HG02798 (cell line): ENCODE measurements at regions not wholly inside any gene's neighbourhood (a gene's known extent, or its start where the extent isn't known, plus 50 kb on each side); places are given as distances from the start of the nearest gene placed in this dataset.

ENCODE experiments used
- ATAC-seq: cut with Tn5 transposase; IDR thresholded peaks from one replicate; pipeline ENCODE4 v1.9.1; 2021; ENCODE audit warnings: mild to moderate bottlenecking; ENCODE audit not compliant: unreplicated experiment, poor library complexity

DNA sequence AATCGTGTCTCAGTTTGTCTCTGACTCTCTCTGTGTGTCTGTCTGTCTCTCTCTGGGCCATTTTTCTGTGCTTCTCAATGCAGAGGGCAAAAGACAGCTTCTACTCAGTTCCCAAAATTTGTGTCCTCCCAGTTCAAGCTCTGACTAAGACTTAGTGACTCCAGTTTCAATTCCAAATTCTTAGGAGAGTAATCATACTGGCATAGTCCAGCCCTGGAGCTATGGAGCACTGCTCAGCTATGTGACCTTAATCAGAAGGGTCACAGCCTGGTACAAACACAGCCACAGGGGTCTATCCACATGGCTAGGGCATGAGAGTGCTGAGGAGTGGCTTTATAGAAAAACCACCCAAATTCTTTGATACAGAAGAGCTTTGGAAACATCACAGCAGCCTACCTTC lies 91.9 kb downstream of the FOXF2 start:
- no peak for ATAC-seq

DNA sequence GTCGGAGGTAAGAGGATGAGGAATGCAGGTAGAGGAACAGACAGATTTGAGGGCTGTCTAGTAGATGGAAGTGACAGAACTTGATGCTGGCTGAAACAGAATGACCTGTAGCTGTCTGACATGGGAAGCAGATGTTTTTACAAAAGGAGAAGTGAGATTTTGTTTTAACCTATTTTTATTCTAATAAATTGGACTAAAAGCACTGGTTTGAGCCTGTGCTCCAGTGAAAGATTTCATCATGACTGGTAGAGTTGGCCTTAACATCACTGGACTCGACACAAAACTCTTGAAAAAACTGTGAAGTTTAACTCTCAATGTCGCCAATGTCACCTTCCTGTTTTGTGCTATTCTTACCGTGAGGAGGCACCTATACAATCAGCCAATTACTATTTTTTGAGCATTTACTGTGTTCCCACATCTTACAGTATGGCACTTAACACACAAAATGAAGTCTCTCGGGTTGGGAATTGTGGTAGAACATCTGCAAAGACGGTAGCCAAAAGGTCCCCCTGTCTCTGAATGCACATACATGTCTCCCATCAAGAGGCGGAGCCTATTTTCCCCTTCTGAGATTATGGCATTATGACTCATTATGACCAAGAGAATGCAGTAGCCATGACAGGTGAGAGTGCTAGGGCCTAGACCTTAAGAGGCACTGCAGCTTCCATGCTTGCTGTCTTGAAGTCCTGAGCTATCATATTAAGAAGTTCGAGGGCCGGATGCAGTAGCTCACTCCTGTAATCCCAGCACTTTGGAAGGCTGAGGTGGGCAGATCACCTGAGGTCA lies 93.2 kb downstream of the FOXF2 start:
- peak; percentile 74 for ATAC-seq

DNA sequence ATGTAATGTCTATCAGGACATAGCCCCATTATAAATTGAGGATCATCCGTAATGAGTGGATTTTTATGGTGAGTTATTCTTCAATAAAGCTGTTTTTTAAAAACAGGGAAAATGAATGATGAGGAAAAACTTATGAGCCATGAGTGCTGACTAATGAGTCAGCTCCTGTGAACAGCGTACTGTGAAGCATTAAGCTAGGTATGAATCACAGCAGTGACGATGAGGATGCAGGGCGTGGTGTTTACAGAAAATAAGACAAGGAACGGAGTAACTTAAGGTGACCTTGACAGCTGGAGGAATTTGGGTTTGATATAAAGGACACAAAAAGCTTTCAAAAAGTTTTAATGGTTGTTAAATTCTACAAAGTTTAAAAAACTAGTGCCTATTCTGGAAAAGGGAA lies 96.3 kb downstream of the FOXF2 start:
- no peak for ATAC-seq

DNA sequence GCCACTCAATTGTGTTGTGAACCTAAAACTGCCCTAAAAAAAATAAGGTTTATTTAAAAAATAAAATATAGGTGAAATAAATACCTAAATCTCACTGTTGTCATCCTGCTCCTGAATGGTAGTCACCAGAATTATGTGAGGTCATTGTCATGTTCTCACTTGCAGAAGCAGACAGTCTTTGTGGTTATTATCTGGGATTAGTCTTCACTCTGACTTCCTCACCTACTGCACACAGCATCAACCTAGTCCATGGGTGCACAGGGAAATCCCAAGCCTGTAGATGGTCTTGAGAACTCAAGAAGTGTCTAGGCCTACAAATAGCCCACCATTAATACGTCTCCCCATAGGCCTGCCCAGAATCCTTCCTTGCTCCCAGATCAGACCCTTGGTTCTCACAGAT lies 97.0 kb downstream of the FOXF2 start:
- ATAC-seq = no peak

DNA sequence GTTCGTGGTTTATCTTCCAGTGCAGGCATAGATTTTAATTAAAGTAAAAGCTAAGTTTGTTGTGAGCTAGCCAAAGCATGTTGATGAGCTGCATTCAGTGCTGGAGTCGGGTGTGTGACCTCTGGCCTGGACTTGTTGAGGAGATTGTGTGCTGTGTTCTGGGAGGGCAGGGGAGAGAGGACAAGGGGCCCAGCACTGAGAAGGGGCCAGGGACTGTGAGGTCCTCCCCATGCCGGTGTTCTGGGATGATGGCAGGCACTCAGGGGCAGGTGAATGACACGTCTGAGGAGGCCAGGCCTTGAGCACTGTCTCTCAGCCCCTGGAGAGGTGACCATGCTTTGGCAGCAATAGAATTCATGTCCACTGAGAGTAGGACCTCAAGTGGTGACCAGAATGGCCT lies 97.9 kb downstream of the FOXF2 start:
- no peak for ATAC-seq

DNA sequence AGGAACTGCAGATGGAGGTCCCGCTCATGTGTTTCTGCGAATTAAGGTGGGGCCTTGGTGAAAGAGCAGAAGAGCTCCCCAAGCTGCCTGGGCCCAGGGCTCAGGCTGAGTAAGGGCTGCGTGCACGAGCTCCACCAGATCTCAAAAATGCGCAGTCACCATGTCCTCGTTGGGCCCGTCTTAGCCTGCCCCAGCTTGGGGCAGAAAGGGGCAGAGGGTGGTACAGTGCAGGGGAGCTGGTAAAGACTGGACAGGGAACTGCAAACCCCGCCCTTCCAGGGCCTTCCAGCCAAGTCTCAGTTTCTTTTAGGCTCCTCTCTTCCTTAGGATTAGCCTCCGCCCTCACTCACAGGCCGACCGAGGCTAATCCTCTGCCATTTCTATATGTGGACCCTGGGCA lies 101.6 kb downstream of the FOXF2 start:
- ATAC-seq = no peak

DNA sequence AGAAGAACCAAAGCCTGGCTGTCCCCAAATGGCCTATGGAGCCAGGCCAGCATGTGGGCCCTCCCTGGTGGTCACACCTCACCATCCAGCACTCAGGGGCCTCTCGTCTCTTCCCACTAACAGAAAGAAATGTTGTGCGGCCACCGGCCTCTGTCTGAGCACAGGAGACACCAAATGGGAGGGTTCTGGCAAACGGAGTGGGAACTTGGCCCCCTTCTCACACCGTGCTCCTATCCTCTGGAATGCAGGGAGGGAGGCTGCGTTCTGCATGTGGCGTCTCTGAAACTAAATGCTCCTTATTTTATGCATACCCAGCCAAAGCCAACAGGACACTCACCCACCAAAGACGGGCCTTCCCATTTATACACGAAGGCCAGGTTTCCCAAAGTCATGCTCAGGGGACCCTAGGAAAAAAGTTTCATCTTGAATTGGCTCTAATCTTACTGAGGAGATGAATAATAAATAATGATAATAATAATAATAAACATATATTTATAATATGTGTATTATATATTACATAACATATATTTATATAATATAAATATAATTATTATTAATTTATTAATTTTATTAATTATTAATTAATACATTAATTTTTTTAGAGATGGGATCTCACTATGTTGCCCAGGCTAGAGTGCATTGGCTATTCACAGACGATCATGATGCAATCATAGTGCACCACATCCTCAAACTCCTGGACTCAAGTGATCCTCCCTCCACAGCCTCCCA lies 102.4 kb downstream of the FOXF2 start:
- ATAC-seq = no peak

DNA sequence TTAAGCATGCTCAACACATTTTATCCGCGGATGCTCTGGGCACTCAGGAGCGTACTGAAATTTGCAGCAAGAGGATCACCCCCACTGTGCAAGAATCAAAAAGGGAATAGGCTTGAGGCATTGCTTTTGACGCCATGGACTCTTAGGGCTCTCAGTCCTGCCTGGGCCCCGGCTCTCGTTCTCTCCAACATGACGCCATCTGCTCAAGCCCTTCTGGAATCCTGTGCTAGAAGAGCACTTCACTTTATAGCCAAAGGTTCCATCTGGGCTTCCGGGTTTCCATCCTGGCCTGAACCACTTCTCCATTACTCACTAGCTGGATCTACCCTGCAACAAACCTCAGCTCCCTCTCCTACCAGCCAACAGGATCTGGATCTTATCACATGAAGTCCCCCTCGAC lies 105.3 kb downstream of the FOXF2 start:
- no peak for ATAC-seq

DNA sequence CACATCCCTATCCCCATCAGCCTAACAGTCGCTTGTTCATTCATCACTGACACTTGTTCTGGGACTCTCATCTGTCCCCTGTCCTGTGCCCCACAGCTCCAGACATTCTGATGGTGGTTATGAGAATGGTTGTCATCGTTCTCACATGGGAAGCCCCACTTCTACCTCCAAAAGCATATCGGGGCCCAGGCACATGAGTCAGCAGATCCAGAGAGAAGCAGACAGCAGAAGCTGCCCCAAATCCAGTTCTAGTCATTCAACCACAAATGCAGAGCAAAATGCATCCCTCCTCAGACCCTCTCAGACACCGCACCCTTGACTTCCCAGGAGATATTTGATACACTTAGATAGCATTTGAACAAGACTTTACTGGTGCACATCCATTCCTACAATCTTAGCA lies 106.0 kb downstream of the FOXF2 start:
- ATAC-seq = no peak

DNA sequence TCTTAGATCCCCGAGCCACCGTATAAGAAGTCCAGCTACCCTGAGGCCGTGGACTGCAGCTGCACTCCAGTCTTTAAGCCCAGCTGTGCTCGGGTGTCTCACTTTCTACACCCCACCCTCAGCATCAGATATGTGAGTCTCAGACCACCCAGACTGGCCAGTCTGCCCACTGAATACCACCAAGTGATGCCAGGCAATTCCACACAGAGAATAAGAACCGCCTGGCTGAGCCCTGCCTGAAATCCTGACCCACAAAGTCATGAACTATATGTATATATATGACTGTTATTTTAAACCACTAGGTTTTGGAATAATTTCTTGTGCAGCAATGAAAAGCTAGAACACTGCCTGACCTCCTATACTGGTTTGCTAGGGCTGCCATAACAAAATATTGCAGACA lies 106.7 kb downstream of the FOXF2 start:
- no peak for ATAC-seq

DNA sequence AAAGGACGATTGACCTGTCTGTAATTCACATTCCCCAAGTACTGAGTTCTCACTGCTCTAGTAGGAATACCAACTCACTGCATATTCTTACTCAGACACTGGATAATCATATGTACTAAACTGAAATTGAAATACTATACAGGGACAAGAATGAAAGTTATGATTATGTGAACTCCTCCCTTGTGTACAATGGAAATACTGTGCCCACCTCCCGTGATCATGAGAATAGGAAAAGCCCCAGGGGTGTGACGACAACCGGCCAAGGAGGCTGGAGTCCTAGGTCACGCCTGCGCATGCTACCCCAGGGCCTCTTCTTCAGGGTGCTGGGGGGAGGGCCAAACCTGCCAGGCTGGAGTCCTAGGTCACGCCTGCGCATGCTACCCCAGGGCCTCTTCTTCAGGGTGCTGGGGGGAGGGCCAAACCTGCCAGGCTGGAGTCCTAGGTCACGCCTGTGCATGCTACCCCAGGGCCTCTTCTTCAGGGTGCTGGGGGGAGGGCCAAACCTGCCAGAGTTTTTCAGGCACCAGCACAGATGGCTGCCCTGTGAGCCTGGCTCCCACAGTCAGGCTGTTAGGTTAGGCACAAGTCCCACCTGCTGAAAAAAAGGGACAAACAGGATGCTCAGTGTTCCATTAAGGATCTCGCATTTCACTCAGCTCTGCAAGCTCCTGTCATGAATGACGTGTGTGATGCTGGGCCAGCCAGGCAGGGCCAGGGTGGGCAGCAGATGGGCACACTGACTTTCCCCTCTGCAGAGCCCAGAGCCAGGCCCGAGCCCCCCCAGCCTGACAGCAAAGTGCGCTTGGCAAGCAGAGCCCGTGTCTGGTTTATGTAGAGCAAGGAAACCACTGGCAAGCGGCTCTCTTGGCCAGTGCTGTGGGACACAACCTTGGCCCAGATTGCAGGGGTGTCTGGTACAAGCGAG lies 107.7 kb downstream of the FOXF2 start:
- no peak for ATAC-seq

DNA sequence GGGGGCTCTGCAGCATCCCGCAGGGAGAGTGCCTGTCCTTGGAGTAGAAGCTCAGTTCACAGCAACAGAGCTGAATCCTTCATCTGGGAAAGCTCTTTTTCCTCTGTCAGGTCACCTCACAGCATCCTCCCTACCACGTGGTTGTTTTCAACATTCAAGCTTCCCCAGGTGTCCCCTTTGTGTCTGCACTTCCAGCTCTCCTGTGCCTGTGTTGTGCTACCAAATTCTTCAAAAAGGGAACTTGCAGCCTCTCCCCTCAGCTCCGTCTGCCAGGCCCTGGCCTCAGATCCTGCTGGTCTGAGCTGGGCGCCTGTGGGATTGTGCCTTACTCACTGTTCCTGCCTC lies 108.4 kb downstream of the FOXF2 start:
- ATAC-seq = no peak

DNA sequence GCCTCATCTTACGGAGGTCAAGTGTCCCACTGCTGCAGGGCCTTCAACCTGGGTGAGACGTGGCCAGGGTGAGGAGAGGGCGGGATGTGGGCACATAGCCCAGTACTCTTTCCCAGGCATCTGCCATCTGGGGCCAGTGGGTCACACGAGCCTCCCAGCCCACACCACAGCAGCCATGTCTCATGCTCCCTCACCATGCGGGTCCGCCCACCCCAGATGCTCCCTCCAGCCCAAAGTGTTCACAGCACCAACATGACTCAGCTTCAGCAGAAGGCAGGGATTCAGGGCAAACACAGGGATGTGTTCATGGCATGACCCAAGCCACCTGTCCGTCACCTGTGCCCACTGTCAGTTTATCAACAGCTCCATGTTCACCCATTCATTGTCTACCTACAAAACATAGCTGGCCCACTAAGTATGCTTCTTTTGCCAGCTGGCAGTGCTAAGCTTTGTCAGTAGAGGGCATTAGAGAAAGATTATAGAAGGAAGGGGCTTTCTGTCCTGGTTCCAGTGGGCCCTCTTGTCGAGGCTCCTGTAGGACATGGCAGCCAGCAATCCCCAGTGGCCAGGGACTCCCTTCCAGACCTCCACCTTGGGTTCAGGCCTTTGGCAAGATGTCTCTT lies 109.2 kb downstream of the FOXF2 start:
- no peak for ATAC-seq

DNA sequence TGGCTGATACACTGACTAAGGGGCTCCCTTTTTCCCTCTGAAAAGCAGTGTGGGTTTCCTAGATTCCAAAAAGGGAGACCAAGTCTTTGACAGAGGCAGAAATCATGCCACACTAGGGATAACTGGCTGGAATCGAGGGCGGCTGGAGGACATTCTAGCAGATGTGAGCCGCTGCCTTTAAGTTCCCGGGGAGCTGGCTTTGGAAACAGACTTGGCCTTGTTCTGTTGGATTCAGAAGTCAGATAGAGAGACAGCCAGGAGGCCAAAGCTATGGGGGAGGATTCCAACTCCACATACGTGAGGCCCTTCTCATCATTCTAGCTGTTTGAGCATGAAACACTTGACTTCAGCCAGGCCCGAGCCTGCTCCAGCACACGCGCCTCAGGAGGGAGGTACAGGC lies 109.9 kb upstream of the FOXC1 start:
- no peak for ATAC-seq

DNA sequence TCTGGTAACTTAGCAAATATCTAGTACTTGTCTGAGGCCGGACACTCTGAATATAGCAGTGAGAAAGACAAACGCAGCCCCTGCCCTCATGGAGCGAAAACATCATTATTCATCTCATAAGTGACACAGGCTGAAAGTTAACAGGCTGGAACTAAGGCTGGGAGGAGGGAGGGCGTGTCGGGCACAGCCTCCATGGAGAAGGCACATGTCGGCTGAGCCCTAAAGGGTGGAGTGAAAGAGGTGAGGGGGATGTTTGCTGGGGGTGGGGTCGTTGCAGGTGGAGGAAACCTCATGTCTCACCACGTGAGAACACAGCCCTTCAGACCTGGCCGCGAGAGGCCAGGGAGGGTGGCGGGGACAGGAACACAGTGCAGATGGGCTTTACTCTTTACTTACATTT lies 108.8 kb upstream of the FOXC1 start:
- no peak for ATAC-seq

DNA sequence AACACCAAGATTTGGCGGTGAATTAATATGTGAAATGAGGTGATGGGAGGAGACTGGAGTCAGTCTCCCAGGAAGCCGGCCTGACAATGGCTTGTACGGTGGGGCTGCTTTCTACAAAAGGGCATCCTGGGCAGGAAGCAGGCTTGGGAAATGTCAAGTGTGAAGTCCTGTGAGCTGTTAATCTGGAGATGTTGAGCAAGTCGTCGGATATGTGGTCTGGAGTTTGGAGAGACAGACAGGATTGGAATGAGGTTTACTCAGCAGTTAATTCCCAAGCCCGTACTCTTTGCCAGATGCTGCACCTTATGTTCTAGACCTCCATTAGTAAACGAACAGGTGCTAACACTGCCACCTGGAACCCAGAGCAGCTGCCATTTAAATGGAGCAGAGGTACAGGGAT lies 107.7 kb upstream of the FOXC1 start:
- no peak for ATAC-seq

DNA sequence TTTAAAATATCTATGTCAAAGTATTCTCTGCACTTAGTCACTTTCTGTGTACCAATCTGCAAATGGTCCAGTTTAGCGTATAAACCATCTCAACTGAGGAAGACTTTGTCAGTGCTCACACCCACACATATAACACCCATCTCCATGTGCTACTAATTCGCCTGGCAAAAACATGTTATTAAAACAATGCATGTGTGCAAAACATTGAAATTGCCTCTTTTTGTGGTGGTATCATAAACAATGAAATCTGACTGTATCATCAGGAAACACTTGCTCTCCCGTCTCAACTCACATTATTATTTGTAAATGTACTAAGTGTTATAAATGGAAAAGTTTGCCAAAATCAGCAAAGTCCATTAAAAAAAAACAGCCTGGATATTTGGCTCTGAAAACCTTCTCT lies 105.9 kb upstream of the FOXC1 start:
- ATAC-seq = no peak

DNA sequence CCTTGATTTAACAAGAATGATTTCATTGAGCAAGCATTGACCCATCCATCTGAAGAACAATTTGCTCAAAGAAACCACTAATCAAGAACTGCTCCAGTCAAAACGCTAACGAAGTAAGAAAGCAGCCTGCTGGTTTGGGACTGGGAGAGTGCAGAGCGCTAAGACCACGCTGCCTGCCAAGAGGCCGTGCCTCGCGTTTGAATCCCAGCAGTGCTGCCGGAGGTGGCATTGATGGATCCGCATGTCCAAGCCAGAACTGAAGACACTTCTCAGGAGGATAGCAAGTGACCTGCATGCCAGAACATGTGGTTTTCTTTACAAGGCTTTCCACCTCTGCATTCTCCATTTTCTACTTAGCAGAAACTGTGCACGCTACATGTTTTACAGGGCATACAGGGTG lies 105.2 kb upstream of the FOXC1 start:
- no peak for ATAC-seq

DNA sequence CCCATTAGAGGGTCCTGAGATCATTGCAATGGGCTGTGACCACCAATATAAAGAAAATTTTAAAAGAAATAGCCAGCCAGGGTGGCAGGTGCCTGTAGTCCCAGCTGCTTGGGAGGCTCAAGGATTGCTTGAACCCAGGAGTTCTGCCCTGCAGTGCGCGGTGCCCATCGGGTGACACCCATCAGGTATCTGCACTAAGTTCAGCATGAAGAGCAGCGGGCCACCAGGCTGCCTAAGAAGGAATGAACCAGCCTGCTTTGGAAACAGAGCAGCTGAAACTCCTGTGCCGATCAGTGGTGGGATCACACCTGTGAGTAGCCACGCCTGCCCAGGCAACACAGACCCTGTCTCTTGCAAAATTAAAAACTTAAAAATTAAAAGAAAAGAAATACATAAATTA lies 102.5 kb upstream of the FOXC1 start:
- no peak for ATAC-seq

DNA sequence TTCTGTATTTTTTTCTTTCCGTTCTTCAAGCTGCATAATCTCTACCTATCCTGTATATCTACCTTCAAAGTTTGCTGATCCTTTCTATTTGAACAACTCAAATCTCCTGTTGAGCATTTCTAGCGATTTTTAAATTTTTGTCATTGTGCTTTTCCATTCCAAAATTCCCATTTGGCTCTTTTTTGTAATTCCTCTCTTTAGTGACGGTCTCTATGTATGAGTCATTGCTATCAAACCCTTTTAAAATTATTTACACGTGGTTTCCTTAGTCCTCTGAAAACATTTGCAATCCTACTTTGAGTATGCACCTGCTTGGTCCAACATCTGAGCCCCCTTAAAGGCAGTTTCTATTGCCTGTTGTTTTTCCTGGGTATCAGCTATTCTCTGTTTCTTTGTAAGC lies 100.5 kb upstream of the FOXC1 start:
- no peak for ATAC-seq

DNA sequence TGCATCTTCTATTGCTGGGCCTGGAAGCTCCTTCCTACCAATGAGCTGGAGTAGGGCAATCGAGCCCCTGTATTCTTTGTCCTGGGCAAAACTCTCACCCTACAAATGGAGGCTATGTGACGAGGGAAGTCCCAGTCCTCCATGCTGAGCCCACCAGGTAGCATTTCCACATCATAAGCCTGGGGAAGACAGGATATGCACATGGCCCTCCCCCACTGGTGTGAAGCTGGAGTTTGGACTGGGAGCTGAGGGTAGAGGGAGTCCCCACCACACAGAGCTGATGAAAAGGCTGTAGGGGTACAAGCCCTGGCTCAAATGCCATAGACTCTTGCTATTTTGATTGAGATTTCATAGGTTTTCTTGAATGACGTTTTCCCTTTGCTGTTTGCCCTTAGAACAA lies 99.5 kb upstream of the FOXC1 start:
- ATAC-seq = no peak
